HG03354 (cell line): ENCODE measurements at regions not wholly inside any gene's neighbourhood (a gene's known extent, or its start where the extent isn't known, plus 50 kb on each side); places are given as distances from the start of the nearest gene placed in this dataset.

Source experiments
- ATAC-seq: cut with Tn5 transposase; IDR thresholded peaks from one replicate; pipeline ENCODE4 v1.9.1; 2021; ENCODE audit warnings: mild to moderate bottlenecking; ENCODE audit not compliant: unreplicated experiment, poor library complexity, severe bottlenecking

DNA sequence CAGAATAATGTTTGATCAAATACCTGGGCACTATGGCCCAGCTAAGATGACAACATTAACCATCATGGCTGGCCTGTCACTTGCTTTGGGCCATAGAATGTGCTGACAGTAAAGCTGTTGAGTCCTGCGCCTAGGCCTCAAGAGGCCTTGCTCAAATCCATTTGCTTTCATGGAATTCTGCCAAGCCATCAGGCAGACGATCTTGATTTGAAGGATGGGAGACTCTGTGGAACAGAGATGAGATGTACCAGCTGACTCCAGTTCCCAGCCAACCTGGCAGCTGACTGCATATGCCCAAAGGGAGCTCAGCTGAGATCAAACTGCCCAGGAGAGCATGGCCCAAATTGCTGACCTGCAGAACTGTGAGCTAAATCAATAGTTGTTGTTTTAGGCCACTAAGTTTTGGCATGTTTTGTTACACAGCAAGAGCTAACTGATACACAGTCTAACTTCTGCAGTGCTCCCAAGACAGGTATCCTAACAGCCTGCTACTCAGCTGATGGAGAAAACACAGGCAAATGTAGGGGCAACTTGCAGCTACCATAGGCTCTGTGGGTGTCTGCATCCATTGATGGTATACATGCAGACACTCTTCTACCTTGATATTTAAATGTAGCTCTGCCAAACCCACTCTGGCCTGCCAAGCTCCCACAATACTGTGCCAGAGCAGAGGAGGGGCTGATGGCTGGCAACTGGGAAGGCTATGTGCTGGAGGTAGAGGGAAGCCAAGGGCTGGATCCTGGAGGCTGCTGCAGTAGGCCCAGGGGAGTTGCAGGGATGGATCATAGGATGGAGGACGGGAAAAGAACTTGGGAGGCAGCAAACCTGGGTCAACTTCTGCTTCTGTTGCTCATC is 55.2 kb upstream of the RNF24 start:
- ATAC-seq = no peak

DNA sequence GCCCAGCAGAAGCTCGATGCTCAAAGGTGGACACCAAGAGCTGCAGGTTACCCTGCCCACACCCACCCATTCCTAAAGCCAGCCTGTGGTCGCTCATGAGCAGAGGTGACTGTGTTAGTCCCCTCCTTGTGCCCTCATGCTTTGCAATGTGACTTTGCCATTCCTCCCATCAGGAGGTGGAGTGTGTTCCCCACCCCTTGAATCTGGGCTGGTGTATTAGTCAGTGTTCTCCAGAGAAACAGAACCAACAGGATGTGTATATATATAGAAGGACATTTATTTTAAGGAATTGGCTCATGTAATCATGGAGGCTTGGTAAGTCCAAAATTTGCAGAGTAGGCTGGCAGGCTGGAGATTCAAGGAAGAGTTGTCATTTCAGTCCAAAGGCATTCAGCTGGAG is 54.4 kb upstream of the RNF24 start:
- no peak for ATAC-seq

DNA sequence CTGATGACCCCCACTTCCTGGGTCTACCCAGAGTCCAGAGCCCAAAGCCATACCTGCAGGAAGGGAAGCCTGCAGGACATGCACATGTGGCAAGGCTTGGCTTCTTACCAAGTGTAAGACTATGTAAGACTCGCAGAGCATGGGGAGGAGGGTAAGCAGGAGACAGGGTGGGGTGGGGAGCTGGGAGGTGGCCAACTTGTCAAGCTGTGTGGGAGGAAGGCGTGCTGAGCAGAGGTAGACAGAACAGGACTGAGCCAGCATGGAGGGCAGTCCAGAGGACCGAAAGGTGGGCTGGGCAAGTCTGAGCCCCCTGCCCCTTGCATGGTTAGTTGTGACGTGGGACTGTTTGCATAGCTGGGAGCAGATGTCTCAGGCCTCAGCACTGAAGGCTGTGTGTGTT is 53.4 kb upstream of the RNF24 start:
- no peak for ATAC-seq

DNA sequence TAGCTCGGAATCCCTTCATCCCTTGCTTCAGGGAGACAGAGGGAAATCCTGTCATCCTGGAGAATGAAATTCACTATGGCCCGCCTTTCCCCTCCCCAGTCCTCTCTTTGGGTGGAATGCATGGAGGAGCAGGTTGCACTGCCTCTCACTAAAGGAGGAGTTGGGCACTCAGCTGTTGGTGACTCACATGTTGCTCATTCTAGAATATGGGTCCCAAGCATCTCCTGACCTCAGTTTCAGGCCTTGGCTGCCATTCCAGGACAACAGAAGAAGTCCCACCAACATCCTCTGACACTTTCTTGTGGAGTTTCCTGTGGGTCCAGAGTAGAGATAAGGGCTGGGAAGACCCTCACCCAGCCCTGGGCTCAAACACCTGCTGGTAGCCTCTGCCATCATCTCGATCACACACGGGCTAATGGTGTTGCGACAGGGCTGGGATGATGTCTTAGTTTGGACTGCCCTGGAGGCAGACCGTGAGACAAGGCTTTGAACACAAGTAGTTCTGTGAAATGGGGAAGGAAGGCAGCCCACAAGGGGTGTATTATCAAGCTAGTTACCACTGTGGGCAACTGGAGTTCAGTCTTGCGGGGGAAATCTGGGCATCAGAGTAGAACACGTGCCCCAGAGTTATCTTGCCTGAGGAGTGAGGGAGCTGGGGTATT is 52.4 kb upstream of the RNF24 start:
- ATAC-seq = no peak

DNA sequence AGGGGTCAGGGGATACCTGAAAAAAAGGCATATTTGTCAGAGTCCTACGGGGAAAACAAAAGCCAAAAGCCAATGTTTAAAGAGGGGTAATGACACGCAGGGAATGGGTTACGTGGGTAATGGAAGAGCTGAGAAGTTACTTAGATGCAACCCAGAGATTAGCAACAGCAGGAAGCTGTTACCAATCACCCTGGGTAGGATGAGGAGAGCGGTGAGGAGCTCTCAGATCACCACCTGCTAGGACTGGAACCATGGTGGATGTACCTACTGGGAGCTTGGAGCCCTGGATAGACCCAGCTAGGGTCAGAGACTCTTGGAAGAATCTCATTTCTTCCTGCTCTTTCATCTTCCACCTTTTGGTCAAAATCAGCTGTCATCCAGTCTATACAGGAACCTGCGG is 51.2 kb upstream of the RNF24 start:
- ATAC-seq = no peak

DNA sequence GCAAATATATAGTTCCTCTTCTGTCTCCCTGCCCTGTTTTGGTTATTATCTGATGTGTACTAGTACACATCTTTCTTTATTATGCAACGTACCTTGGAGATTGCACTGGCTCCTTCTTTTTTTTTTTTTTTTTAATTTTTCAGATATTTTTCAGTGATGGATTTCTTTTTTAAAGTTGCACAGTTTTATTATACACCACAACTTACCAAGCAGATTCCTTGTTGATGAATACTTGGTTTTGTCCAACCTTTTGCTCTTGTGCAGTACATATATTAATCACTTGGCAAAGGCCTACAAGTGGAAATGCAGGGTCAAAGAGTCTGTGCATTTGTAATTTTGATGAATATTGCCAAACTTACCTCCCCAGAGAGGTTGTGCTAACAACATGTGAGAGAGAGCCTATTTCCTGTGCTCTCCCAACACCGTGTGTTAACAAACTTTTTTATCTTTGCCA is 50.1 kb upstream of the RNF24 start:
- ATAC-seq = no peak
